ENCODE measurements at regions not wholly inside any gene's neighbourhood (a gene's known extent, or its start where the extent isn't known, plus 50 kb on each side); places are given as distances from the start of the nearest gene placed in this dataset.

GRCh38 chr5:104223885-104224773, 661.5 kb upstream of the NUDT12 start:
- TF ChIP-seq GATA3 (IDR thresholded peaks at IDR 0.05; ENCODE audit: low read depth, low read length) (no peak), GATA2 (IDR thresholded peaks at IDR 0.05; ENCODE audit: low read depth, low read length) (no peak)
